Muscle of leg (tissue), 3 donors: ENCODE measurements at regions not wholly inside any gene's neighbourhood (a gene's known extent, or its start where the extent isn't known, plus 50 kb on each side); places are given as distances from the start of the nearest gene placed in this dataset.
A peak's percentile ranks its signal among the peaks of the same experiment; 100 is the strongest.
"Not testable (repeated sequence)": the region's sequence is repeated elsewhere in the genome, so short reads cannot be mapped to it uniquely, and the experiment has no call there.

Experiments
- DNase-seq: peaks from one replicate; pipeline ENCODE4 v3.0.0; 2013
- H3K27ac ChIP-seq: one replicate; pipeline ENCODE4 v1.5.1; 2013; ENCODE audit warnings: mild to moderate bottlenecking, low read length, control low read depth
- H3K27me3 ChIP-seq: one replicate; pipeline ENCODE4 v1.6.1; 2013; ENCODE audit warnings: low read length; ENCODE audit not compliant: control insufficient read depth, insufficient read depth
- H3K36me3 ChIP-seq: one replicate; pipeline ENCODE4 v1.6.1; 2013; ENCODE audit warnings: low read length; ENCODE audit not compliant: control insufficient read depth, insufficient read depth
- H3K4me1 ChIP-seq: one replicate; pipeline ENCODE4 v1.6.1; 2013; ENCODE audit warnings: low read length; ENCODE audit not compliant: control insufficient read depth, insufficient read depth
- H3K4me3 ChIP-seq: one replicate; pipeline ENCODE4 v1.5.1; 2013; ENCODE audit warnings: low read length, control low read depth
- H3K9me3 ChIP-seq: replicated peaks from 2 replicates; pipeline ENCODE4 v1.6.1; 2013; ENCODE audit warnings: low read depth, low read length; ENCODE audit not compliant: control insufficient read depth
- WGBS: methylation state at CpG from one replicate; pipeline ENCODE4 v1.1.5; 2013; ENCODE audit warnings: missing lambda C conversion rate; ENCODE audit not compliant: insufficient coverage; 5-methylcytosine and 5-hydroxymethylcytosine counted together

DNA sequence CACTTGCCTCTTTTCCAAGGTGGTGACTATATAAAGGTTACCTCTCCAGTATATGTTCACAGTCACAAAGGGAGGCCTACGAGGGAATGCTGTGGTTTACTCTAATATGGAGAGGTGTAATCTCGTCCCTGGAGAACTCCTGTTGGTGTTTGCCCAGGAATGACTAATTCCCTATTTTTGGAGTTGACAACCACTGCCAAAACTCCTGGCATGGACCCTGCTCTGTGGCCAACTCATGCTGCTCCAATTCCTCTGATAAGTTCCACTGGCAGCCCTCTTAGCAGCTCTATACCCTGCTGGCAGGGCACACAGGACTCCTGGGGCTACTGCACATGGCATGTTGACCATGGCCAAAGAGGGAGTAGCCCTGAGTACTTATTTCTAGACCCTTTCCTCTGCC lies 418.7 kb upstream of the ANO5 start:
- H3K27me3 ChIP-seq = no peaks in the 10 kb centered on the region
- no peaks in the 10 kb centered on the region for H3K9me3 ChIP-seq
- H3K36me3 ChIP-seq = no peaks in the 10 kb centered on the region
- no peak overlapping the region for H3K27ac ChIP-seq
- H3K4me1 ChIP-seq = no peaks in the 10 kb centered on the region
- WGBS = no CpG with 5 or more reads among the region's 2 CpGs
- peak; percentile 14 for DNase-seq
- H3K4me3 ChIP-seq = no peak overlapping the region

DNA sequence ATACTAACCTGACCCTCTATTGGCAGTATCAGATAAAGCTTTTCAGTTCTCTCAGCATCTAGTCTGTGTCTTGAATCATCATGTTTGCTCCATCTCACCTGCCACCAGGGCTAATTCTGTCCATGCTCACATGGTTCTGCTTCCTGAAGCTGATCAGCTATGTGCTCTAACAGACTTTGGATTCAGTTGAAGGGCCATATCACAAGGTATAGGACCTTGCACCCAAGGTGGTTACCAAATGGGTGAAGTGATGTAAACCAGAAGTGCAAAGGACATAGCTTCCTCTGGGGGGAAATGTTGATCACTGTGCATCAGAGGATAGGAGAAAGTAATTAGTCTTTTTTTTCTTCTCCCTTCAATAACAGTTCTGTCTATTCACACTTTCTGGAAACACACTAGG lies 417.0 kb upstream of the ANO5 start:
- DNase-seq = no peak
- Histone ChIP-seq H3K4me1 (no peaks in the 10 kb centered on the region), H3K27me3 (no peaks in the 10 kb centered on the region), H3K27ac (no peak overlapping the region), H3K36me3 (no peaks in the 10 kb centered on the region), H3K4me3 (no peak overlapping the region), H3K9me3 (no peaks in the 10 kb centered on the region)

GRCh38 chr11:21783954-21784353 lies 408.9 kb upstream of the ANO5 start:
- H3K27me3 ChIP-seq = no peaks in the 10 kb centered on the region

GRCh38 chr11:21785351-21785750 lies 407.5 kb upstream of the ANO5 start:
- no CpG with 5 or more reads among the region's 3 CpGs for WGBS
- no peak for DNase-seq

More at GRCh38 chr11:21783954-21784353, 408.9 kb upstream of the ANO5 start:
- Histone ChIP-seq H3K4me3 (no peak overlapping the region), H3K9me3 (no peaks in the 10 kb centered on the region), H3K4me1 (no peaks in the 10 kb centered on the region), H3K27ac (no peak overlapping the region), H3K36me3 (no peaks in the 10 kb centered on the region)
- WGBS = 60% methylated on average over 1 of the region's 4 CpGs
- DNase-seq = no peak

DNA sequence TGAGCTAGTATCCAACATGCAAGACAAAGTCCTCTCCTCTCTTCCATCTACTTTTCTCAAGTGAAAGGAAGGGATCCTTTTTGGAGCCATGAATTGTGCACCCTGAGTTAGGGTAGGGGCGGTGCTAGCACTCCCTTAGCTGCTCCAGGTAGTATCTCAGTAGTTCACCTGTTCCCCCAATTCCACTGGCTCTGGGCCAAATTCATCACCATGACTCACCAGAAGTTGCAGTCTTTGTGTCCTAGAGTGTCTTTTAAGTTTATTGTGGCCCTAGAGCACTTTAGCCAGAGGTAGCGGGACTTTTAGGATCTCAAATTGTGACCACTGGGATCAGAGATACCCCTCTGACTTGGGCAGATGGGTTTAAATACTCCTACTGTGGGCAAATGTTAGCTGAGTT lies 398.6 kb upstream of the ANO5 start:
- Histone ChIP-seq H3K4me3 (no peak overlapping the region), H3K27ac (no peak overlapping the region), H3K27me3 (no peaks in the 10 kb centered on the region), H3K9me3 (peaks cover 3% of the 10 kb centered on the region), H3K36me3 (no peaks in the 10 kb centered on the region), H3K4me1 (no peaks in the 10 kb centered on the region)
- no peak for DNase-seq
- no CpG with 5 or more reads among the region's 2 CpGs for WGBS

More at GRCh38 chr11:21785351-21785750, 407.5 kb upstream of the ANO5 start:
- Histone ChIP-seq H3K36me3 (no peaks in the 10 kb centered on the region), H3K9me3 (no peaks in the 10 kb centered on the region), H3K27me3 (no peaks in the 10 kb centered on the region), H3K4me1 (no peaks in the 10 kb centered on the region), H3K27ac (no peak overlapping the region), H3K4me3 (no peak overlapping the region)

- Histone ChIP-seq H3K9me3 (peaks cover 3% of the 10 kb centered on the region), H3K4me1 (no peaks in the 10 kb centered on the region), H3K4me3 (no peak overlapping the region), H3K27ac (no peak overlapping the region), H3K36me3 (no peaks in the 10 kb centered on the region), H3K27me3 (no peaks in the 10 kb centered on the region)
- DNase-seq = no peak
- WGBS = no CpG with 5 or more reads among the region's 2 CpGs
These were observed 394.7 kb upstream of the ANO5 start for GRCh38 chr11:21798216-21798615.

DNA sequence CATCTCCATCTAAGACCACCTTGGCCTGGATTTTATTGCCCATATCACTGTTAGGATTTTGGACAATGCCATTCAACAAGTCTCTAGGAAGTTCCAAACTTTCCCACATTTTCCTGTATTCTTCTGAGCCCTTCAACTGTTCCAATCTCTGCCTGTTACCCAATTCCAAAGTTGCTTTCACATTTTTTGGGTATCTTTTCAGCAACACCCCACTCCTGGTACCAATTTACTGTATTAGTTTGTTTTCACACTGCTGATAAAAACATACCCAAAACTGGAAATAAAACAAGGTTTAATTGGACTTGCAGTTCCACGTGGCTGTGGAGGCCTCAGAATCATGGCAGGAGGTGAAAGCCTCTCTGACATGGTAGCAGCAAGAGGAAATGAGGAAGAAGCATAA lies 388.4 kb upstream of the ANO5 start:
- H3K9me3 ChIP-seq, H3K27me3 ChIP-seq: not testable (repeated sequence)
- WGBS = no CpG with 5 or more reads among the region's 1 CpG

DNA sequence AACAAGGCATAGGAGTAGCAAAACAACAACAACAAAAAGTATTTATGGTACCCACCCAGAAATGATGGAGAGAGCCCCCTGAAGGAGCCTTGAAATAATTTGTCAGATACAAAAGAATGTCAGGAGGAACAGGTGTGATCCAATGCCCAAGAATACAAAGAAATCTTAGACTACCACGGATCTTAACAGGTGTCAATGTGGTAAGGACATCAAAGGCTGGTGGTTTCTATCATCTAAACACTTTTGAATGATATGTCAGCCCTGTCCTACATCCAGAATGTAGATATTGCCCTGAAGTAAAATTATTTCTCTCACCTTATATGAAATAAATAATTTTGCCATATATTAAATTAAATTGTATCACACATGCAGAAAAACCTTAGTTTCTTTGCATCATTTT lies 386.4 kb upstream of the ANO5 start:
- H3K4me1 ChIP-seq = no peaks in the 10 kb centered on the region
- no peak for DNase-seq
- no peak overlapping the region for H3K4me3 ChIP-seq
- no peaks in the 10 kb centered on the region for H3K27me3 ChIP-seq
- H3K36me3 ChIP-seq = no peaks in the 10 kb centered on the region
- no peak overlapping the region for H3K27ac ChIP-seq
- no CpG with 5 or more reads among the region's 1 CpG for WGBS
- H3K9me3 ChIP-seq = peaks cover 10% of the 10 kb centered on the region

More for the DNA sequence above, 388.4 kb upstream of the ANO5 start:
- H3K4me3 ChIP-seq, H3K4me1 ChIP-seq, DNase-seq, H3K27ac ChIP-seq, H3K36me3 ChIP-seq: not testable (repeated sequence)

- Histone ChIP-seq H3K27me3 (no peaks in the 10 kb centered on the region), H3K9me3 (peaks cover 10% of the 10 kb centered on the region), H3K4me3 (no peak overlapping the region), H3K36me3 (no peaks in the 10 kb centered on the region), H3K4me1 (no peaks in the 10 kb centered on the region), H3K27ac (no peak overlapping the region)
- WGBS = no CpG with 5 or more reads among the region's 1 CpG
- no peak for DNase-seq
These were observed 385.9 kb upstream of the ANO5 start for GRCh38 chr11:21806947-21807346.

- DNase-seq = no peak
- no peaks in the 10 kb centered on the region for H3K27me3 ChIP-seq
- WGBS = no CpG with 5 or more reads among the region's 2 CpGs
- H3K9me3 ChIP-seq = peaks cover 10% of the 10 kb centered on the region
- H3K4me1 ChIP-seq = no peaks in the 10 kb centered on the region
- H3K36me3 ChIP-seq = no peaks in the 10 kb centered on the region
- no peak overlapping the region for H3K4me3 ChIP-seq
- H3K27ac ChIP-seq = no peak overlapping the region
These were observed 385.5 kb upstream of the ANO5 start for GRCh38 chr11:21807350-21807749.

GRCh38 chr11:21810650-21811049 lies 382.2 kb upstream of the ANO5 start:
- H3K4me3 ChIP-seq = no peak overlapping the region
- no peak for DNase-seq
- 45% methylated on average over 3 of the region's 7 CpGs for WGBS
- no peak overlapping the region for H3K27ac ChIP-seq
- peaks cover 3% of the 10 kb centered on the region for H3K9me3 ChIP-seq
- H3K27me3 ChIP-seq = no peaks in the 10 kb centered on the region
- no peaks in the 10 kb centered on the region for H3K36me3 ChIP-seq
- H3K4me1 ChIP-seq = no peaks in the 10 kb centered on the region
